ENCODE measurements at regions not wholly inside any gene's neighbourhood (a gene's known extent, or its start where the extent isn't known, plus 50 kb on each side); places are given as distances from the start of the nearest gene placed in this dataset.
A peak's percentile ranks its signal among the peaks of the same experiment; 100 is the strongest.
"Not testable (repeated sequence)": the region's sequence is repeated elsewhere in the genome, so short reads cannot be mapped to it uniquely, and the experiment has no call there.

- no peak for TF ChIP-seq CTCF (conservative IDR thresholded peaks at IDR 0.05; ENCODE audit: low read depth, low read length)
- no peak overlapping the region for H3K4me3 ChIP-seq (ENCODE audit: low read depth, low read length)
- DNase-seq (ENCODE audit: low read depth): no peak
Observed at GRCh38 chr13:38072696-38073095, 203.1 kb upstream of the TRPC4 start.

GRCh38 chr13:38071340-38071739 lies 201.8 kb upstream of the TRPC4 start:
- not testable (repeated sequence) for DNase-seq (ENCODE audit: low read depth); H3K4me3 ChIP-seq (ENCODE audit: low read depth, low read length)

- no peak overlapping the region for H3K4me3 ChIP-seq (ENCODE audit: low read depth, low read length)
- TF ChIP-seq CTCF (conservative IDR thresholded peaks at IDR 0.05; ENCODE audit: low read depth, low read length): no peak
- no peak for DNase-seq (ENCODE audit: low read depth)
Observed at GRCh38 chr13:38053896-38054295, 184.3 kb upstream of the TRPC4 start.

GRCh38 chr13:38046049-38046376 lies 176.4 kb upstream of the TRPC4 start:
- DNase-seq (ENCODE audit: low read depth): no peak
- H3K4me3 ChIP-seq (ENCODE audit: low read depth, low read length): no peak overlapping the region
- TF ChIP-seq CTCF (conservative IDR thresholded peaks at IDR 0.05; ENCODE audit: low read depth, low read length): no peak

GRCh38 chr13:38045278-38046048 lies 175.9 kb upstream of the TRPC4 start:
- TF ChIP-seq CTCF (conservative IDR thresholded peaks at IDR 0.05; ENCODE audit: low read depth, low read length): peak; percentile 80
- H3K4me3 ChIP-seq (ENCODE audit: low read depth, low read length): no peak overlapping the region
- DNase-seq (ENCODE audit: low read depth): peak; percentile 79

GRCh38 chr13:38044067-38044466 lies 174.5 kb upstream of the TRPC4 start:
- DNase-seq (ENCODE audit: low read depth): no peak
- TF ChIP-seq CTCF (conservative IDR thresholded peaks at IDR 0.05; ENCODE audit: low read depth, low read length): no peak

GRCh38 chr13:38042771-38043170 lies 173.2 kb upstream of the TRPC4 start:
- TF ChIP-seq CTCF (conservative IDR thresholded peaks at IDR 0.05; ENCODE audit: low read depth, low read length): no peak
- no peak overlapping the region for H3K4me3 ChIP-seq (ENCODE audit: low read depth, low read length)
- peak; percentile 32 for DNase-seq (ENCODE audit: low read depth)

More at GRCh38 chr13:38044067-38044466, 174.5 kb upstream of the TRPC4 start:
- H3K4me3 ChIP-seq (ENCODE audit: low read depth, low read length): no peak overlapping the region
